AG10803 (cell line): ENCODE measurements at regions not wholly inside any gene's neighbourhood (a gene's known extent, or its start where the extent isn't known, plus 50 kb on each side); places are given as distances from the start of the nearest gene placed in this dataset.
A peak's percentile ranks its signal among the peaks of the same experiment; 100 is the strongest.

ENCODE experiments used
- DNase-seq: peaks from one replicate; pipeline ENCODE4 v3.0.0; 2010; ENCODE audit warnings: low read depth
- H3K4me3 ChIP-seq: 2 replicates; pipeline ENCODE4 v1.5.1; 2011; ENCODE audit warnings: mild to moderate bottlenecking, low read length, control low read depth
- CTCF ChIP-seq: conservative IDR thresholded peaks from 2 replicates; pipeline ENCODE4 v1.5.1; 2011; ENCODE audit warnings: mild to moderate bottlenecking, low read length, control low read depth, inconsistent platforms

GRCh38 chr6:100130630-100131029, 136.6 kb upstream of the MCHR2 start:
- no peak for DNase-seq
- no peak overlapping the region for H3K4me3 ChIP-seq
- TF ChIP-seq CTCF: no peak

- DNase-seq: no peak
These were observed 132.9 kb upstream of the MCHR2 start for GRCh38 chr6:100126790-100127484.

GRCh38 chr6:100121854-100122609, 128.0 kb upstream of the MCHR2 start:
- TF ChIP-seq CTCF: peak; percentile 30
- peak; percentile 50 for DNase-seq
- no peak overlapping the region for H3K4me3 ChIP-seq

More at GRCh38 chr6:100126790-100127484, 132.9 kb upstream of the MCHR2 start:
- H3K4me3 ChIP-seq: no peak overlapping the region
- TF ChIP-seq CTCF: no peak; the same call in 1 of the 2 replicates

- no peak for TF ChIP-seq CTCF
- no peak for DNase-seq
- H3K4me3 ChIP-seq: no peak overlapping the region
These were observed 125.2 kb upstream of the MCHR2 start for GRCh38 chr6:100119261-100119660.

- no peak overlapping the region for H3K4me3 ChIP-seq
- no peak for TF ChIP-seq CTCF
- DNase-seq: no peak
These were observed 124.3 kb upstream of the MCHR2 start for GRCh38 chr6:100118301-100118700.

GRCh38 chr6:100117680-100118079, 123.7 kb upstream of the MCHR2 start:
- DNase-seq: no peak
- H3K4me3 ChIP-seq: no peak overlapping the region
- no peak for TF ChIP-seq CTCF
